Spleen (tissue), 11 donors: ENCODE measurements at regions not wholly inside any gene's neighbourhood (a gene's known extent, or its start where the extent isn't known, plus 50 kb on each side); places are given as distances from the start of the nearest gene placed in this dataset.

Source experiments
- DNase-seq: peaks from one replicate; pipeline ENCODE4 v3.0.0-alpha.2; 2020
- H3K27ac ChIP-seq, 8 donors: fragments of 200-600 bp; sonication (generic) in 7 of 8; 1 replicate in 4 of 8; 2 replicates in 4 of 8; pipeline versions ENCODE4 v1.5.0 to v1.8.0; 2016 to 2021; ENCODE audit warnings: inconsistent platforms in 4 of 8, mild to moderate bottlenecking in 4 of 8, moderate library complexity in 1 of 8
- H3K27me3 ChIP-seq, 7 donors: fragments of 200-600 bp; sonication (generic) in 6 of 7; replicated peaks in 1 of 7; 1 replicate in 4 of 7; 2 replicates in 3 of 7; pipeline versions ENCODE4 v1.5.0 to v1.8.0; 2016 to 2021; ENCODE audit warnings: inconsistent platforms in 3 of 7, mild to moderate bottlenecking in 1 of 7
- H3K36me3 ChIP-seq, 6 donors: fragments of 200-600 bp; sonication (generic) in 5 of 6; 1 replicate in 4 of 6; 2 replicates in 2 of 6; pipeline versions ENCODE4 v1.5.0 to v1.8.0; 2016 to 2021; ENCODE audit warnings: inconsistent platforms in 2 of 6
- H3K4me1 ChIP-seq, 6 donors: fragments of 200-600 bp; sonication (generic) in 5 of 6; 1 replicate in 3 of 6; 2 replicates in 3 of 6; pipeline versions ENCODE4 v1.5.0 to v1.8.0; 2016 to 2021; ENCODE audit warnings: inconsistent platforms in 3 of 6
- H3K4me3 ChIP-seq, 8 donors: fragments of 200-600 bp; sonication (generic) in 7 of 8; 1 replicate in 4 of 8; 2 replicates in 4 of 8; pipeline versions ENCODE4 v1.5.0 to v1.8.0; 2016 to 2021; ENCODE audit warnings: inconsistent platforms in 4 of 8, mild to moderate bottlenecking in 4 of 8, moderate library complexity in 2 of 8
- H3K9me3 ChIP-seq, 8 donors: fragments of 200-600 bp; sonication (generic) in 7 of 8; 1 replicate in 4 of 8; 2 replicates in 4 of 8; pipeline versions ENCODE4 v1.5.0 to v1.8.0; 2016 to 2021; ENCODE audit warnings: inconsistent platforms in 4 of 8
- POLR2A ChIP-seq, 3 donors: fragments of 450-650 bp; IDR thresholded peaks; one replicate each; pipeline ENCODE4 v1.5.1; 2017; ENCODE audit warnings: antibody characterized with exemption in 3 of 3, mild to moderate bottlenecking in 1 of 3
- POLR2AphosphoS5 ChIP-seq, 3 donors: sonication (generic); formaldehyde crosslinking; IDR thresholded peaks; one replicate each; pipeline ENCODE4 v1.5.1; 2017; ENCODE audit warnings: antibody characterized with exemption in 3 of 3
- WGBS, 5 donors: extraction: QIAGEN DNeasy Blood & Tissue Kit in 3 of 5; methylation state at CpG; one replicate each; pipeline versions ENCODE4 v1.1.5 to v1.1.7; 2013 to 2018; 5-methylcytosine and 5-hydroxymethylcytosine counted together
- intact Hi-C: fragments of 100-400 bp; cut with DNase I; formaldehyde crosslinking; loops from one replicate; pipeline ENCODE4 v1.15.0; 2023; ENCODE audit warnings: low total_unique reads
- TF ChIP-seq, protein P1 (sequence below), 11 experiments: fragments of 200-600 bp in 7 of 11; fragments of 450-650 bp in 4 of 11; sonication (generic) in 4 of 11; IDR thresholded peaks in 8 of 11; conservative IDR thresholded peaks in 3 of 11; 1 replicate in 7 of 11; 2 replicates in 4 of 11; pipeline versions ENCODE4 v1.4.0 to v1.8.0; 2016 to 2021; ENCODE audit warnings: antibody characterized with exemption in 11 of 11, inconsistent platforms in 4 of 11, mild to moderate bottlenecking in 1 of 11
- donor health status: healthy with polysubstance abuse.
- donor health status: DM: no; HTN: no; CAD: no; lungs with moderate emphysema.
- donor health status: DM: no; HTN: no; CAD: no.
- donor health status: Bipolar disorder and iron deficiency.
- donor health status: healthy.
- donor health status: DM: no; HTN: no; CAD: no.
- donor health status: DM: yes; HTN: yes; CAD: no.

DNA sequence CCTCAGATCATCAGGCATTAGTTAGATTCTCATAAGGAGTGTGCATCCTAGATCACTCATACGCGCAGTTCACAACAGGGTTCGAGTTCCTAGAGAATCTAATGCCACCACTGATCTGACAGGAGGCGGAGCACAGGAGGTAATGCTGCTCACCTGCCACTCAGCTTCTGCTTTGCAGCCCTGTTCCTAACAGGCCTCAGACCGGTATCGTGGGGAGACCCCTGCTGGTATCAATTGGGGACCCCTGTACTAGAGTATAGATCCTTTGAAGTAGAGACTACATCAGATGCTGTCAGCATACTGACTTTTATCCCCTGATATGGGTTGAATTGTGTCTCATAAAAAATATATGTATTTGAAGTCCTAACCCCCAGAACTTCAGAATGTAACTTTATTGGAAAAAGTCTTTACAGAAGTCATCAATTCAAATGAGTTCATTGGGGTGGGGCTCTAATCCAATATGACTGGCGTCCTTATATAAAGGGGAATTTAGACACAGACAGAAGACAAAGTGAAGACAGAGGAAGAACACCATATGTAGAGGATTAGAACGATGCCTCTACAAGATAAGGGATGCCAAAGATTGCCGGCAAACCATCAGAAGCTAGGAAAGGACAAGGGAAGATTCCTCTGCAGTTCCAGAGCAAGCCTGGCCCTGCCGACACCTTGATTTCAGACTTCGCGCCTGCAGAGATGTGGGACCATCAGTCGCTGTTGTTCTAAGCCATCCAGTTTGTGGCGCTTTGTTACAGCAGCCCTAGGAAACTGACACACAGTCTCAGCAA is 104.4 kb upstream of the BTBD3 start:
- intact Hi-C loops: no loop called here
- DNase-seq: no peak
- H3K27me3 ChIP-seq: no peaks in the 10 kb centered on the region
- H3K4me3 ChIP-seq: no peak overlapping the region
- H3K36me3 ChIP-seq: no peaks in the 10 kb centered on the region
- no peaks in the 10 kb centered on the region for H3K9me3 ChIP-seq
- no peaks in the 10 kb centered on the region for H3K4me1 ChIP-seq
- WGBS, 5 donors: 89 to 96% (median 95%) methylated on average over 14 of the region's 14 CpGs
- no peak for TF ChIP-seq POLR2A (IDR thresholded peaks at IDR 0.05)
- no peak for TF ChIP-seq POLR2AphosphoS5 (IDR thresholded peaks at IDR 0.05)
- TF ChIP-seq, protein P1, sequence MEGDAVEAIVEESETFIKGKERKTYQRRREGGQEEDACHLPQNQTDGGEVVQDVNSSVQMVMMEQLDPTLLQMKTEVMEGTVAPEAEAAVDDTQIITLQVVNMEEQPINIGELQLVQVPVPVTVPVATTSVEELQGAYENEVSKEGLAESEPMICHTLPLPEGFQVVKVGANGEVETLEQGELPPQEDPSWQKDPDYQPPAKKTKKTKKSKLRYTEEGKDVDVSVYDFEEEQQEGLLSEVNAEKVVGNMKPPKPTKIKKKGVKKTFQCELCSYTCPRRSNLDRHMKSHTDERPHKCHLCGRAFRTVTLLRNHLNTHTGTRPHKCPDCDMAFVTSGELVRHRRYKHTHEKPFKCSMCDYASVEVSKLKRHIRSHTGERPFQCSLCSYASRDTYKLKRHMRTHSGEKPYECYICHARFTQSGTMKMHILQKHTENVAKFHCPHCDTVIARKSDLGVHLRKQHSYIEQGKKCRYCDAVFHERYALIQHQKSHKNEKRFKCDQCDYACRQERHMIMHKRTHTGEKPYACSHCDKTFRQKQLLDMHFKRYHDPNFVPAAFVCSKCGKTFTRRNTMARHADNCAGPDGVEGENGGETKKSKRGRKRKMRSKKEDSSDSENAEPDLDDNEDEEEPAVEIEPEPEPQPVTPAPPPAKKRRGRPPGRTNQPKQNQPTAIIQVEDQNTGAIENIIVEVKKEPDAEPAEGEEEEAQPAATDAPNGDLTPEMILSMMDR (IDR thresholded peaks at IDR 0.05 in 8 of 11, conservative IDR thresholded peaks at IDR 0.05 in 3 of 11): no peak
- no peak overlapping the region for H3K27ac ChIP-seq

DNA sequence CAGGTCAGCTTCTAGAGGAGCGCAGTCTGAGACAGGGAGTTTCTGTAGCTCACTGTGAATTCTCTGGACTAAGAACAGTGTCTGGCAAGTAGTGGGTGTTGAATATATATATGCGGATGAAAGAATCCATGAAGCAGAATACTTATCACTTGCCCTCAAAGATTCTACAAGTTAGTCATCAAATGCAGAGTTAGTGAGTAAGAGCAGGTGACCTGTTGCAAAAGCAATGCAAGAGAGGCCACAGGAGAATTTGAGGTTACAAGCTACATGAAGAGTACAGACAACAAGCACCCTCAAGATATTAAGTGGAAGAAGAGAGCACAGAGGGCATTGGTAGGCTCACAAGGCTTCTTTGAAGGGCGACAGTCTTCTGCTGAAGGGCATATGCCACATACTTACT is 103.4 kb upstream of the BTBD3 start:
- H3K36me3 ChIP-seq: no peaks in the 10 kb centered on the region
- WGBS, 5 donors: 88 to 97% (median 90%) methylated on average over 3 of the region's 3 CpGs
- intact Hi-C loops: no loop called here
- no peaks in the 10 kb centered on the region for H3K9me3 ChIP-seq
- TF ChIP-seq POLR2AphosphoS5 (IDR thresholded peaks at IDR 0.05): no peak
- TF ChIP-seq, protein P1 (IDR thresholded peaks at IDR 0.05 in 8 of 11, conservative IDR thresholded peaks at IDR 0.05 in 3 of 11): no peak
- TF ChIP-seq POLR2A (IDR thresholded peaks at IDR 0.05): no peak
- no peak for DNase-seq
- H3K4me1 ChIP-seq: no peaks in the 10 kb centered on the region
- no peaks in the 10 kb centered on the region for H3K27me3 ChIP-seq
- H3K27ac ChIP-seq: no peak overlapping the region
- no peak overlapping the region for H3K4me3 ChIP-seq

- Histone ChIP-seq H3K9me3 (peaks cover 0 to 2% (median 0%) of the 10 kb centered on the region in 8 donors), H3K4me3 (no peak overlapping the region), H3K27ac (no peak overlapping the region), H3K27me3 (no peaks in the 10 kb centered on the region), H3K4me1 (no peaks in the 10 kb centered on the region), H3K36me3 (no peaks in the 10 kb centered on the region)
- no peak for DNase-seq
- intact Hi-C loops: no loop called here
- TF ChIP-seq, protein P1 (IDR thresholded peaks at IDR 0.05 in 8 of 11, conservative IDR thresholded peaks at IDR 0.05 in 3 of 11): no peak
- no peak for TF ChIP-seq POLR2AphosphoS5 (IDR thresholded peaks at IDR 0.05)
- no peak for TF ChIP-seq POLR2A (IDR thresholded peaks at IDR 0.05)
- WGBS, 5 donors: 93 to 100% (median 95%) methylated on average over 1 of the region's 1 CpG
Observed at GRCh38 chr20:11820838-11821237, 96.9 kb upstream of the BTBD3 start.

DNA sequence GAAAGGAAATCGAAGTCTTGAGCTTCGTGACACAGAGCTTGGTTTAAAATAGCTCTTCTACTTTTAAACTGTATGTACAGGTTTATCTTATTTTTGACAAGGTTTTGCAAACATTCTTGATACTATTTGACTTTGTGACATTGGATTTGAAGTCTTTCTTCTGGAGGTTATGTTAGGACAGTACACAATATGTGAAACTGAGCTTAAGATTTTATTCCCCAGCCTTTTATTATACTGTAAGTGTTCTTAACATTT is 95.2 kb upstream of the BTBD3 start:
- Histone ChIP-seq H3K27ac (no peak overlapping the region), H3K4me3 (no peak overlapping the region), H3K27me3 (no peaks in the 10 kb centered on the region), H3K36me3 (no peaks in the 10 kb centered on the region), H3K9me3 (peaks cover 0 to 2% (median 0%) of the 10 kb centered on the region in 8 donors), H3K4me1 (no peaks in the 10 kb centered on the region)
- 13 to 27% (median 22%) methylated on average over 2 of the region's 2 CpGs for WGBS, 5 donors
- no peak for TF ChIP-seq POLR2AphosphoS5 (IDR thresholded peaks at IDR 0.05)
- TF ChIP-seq POLR2A (IDR thresholded peaks at IDR 0.05): no peak
- TF ChIP-seq, protein P1 (IDR thresholded peaks at IDR 0.05 in 8 of 11, conservative IDR thresholded peaks at IDR 0.05 in 3 of 11): no peak
- no peak for DNase-seq
- intact Hi-C loops: no loop called here
